ENCODE measurements at regions not wholly inside any gene's neighbourhood (a gene's known extent, or its start where the extent isn't known, plus 50 kb on each side); places are given as distances from the start of the nearest gene placed in this dataset.
"Not testable (repeated sequence)": the region's sequence is repeated elsewhere in the genome, so short reads cannot be mapped to it uniquely, and the experiment has no call there.

GRCh38 chr12:58671196-58671595 lies 249.1 kb downstream of the LRIG3 start:
- DNase-seq = no peak

GRCh38 chr12:58673021-58673420 lies 247.3 kb downstream of the LRIG3 start:
- DNase-seq = no peak

GRCh38 chr12:58677833-58678232 lies 242.5 kb downstream of the LRIG3 start:
- DNase-seq = not testable (repeated sequence)

GRCh38 chr12:58678753-58679152 lies 241.6 kb downstream of the LRIG3 start:
- DNase-seq = no peak

GRCh38 chr12:58681730-58682129 lies 238.6 kb downstream of the LRIG3 start:
- no peak for DNase-seq

- no peak for DNase-seq
These were observed 225.0 kb downstream of the LRIG3 start for GRCh38 chr12:58695263-58695662.

- DNase-seq = no peak
These were observed 218.8 kb downstream of the LRIG3 start for GRCh38 chr12:58701536-58701935.

- no peak for DNase-seq
These were observed 216.4 kb downstream of the LRIG3 start for GRCh38 chr12:58703866-58704265.

GRCh38 chr12:58704770-58705169 lies 215.5 kb downstream of the LRIG3 start:
- not testable (repeated sequence) for DNase-seq

GRCh38 chr12:58710901-58711300 lies 209.4 kb downstream of the LRIG3 start:
- no peak for DNase-seq

GRCh38 chr12:58711974-58712373 lies 208.3 kb downstream of the LRIG3 start:
- DNase-seq = no peak

- DNase-seq = no peak
These were observed 207.3 kb downstream of the LRIG3 start for GRCh38 chr12:58712976-58713375.

GRCh38 chr12:58719161-58719560 lies 201.1 kb downstream of the LRIG3 start:
- no peak for DNase-seq

GRCh38 chr12:58720421-58720820 lies 199.9 kb downstream of the LRIG3 start:
- DNase-seq = no peak

GRCh38 chr12:58725400-58726105 lies 194.8 kb downstream of the LRIG3 start:
- DNase-seq = no peak

- DNase-seq = no peak
These were observed 192.8 kb downstream of the LRIG3 start for GRCh38 chr12:58727521-58727920.

- DNase-seq = no peak
These were observed 191.9 kb downstream of the LRIG3 start for GRCh38 chr12:58728397-58728796.

- DNase-seq = no peak
These were observed 189.2 kb downstream of the LRIG3 start for GRCh38 chr12:58731096-58731495.

- no peak for DNase-seq
These were observed 187.4 kb downstream of the LRIG3 start for GRCh38 chr12:58732894-58733293.

- no peak for DNase-seq
These were observed 179.1 kb downstream of the LRIG3 start for GRCh38 chr12:58741226-58741625.

- DNase-seq = no peak
These were observed 174.8 kb downstream of the LRIG3 start for GRCh38 chr12:58745348-58746125.

GRCh38 chr12:58747533-58747932 lies 172.8 kb downstream of the LRIG3 start:
- no peak for DNase-seq

GRCh38 chr12:58750484-58750883 lies 169.8 kb downstream of the LRIG3 start:
- DNase-seq = no peak

GRCh38 chr12:58757422-58757821 lies 162.9 kb downstream of the LRIG3 start:
- DNase-seq = no peak
